ENCODE measurements at regions not wholly inside any gene's neighbourhood (a gene's known extent, or its start where the extent isn't known, plus 50 kb on each side); places are given as distances from the start of the nearest gene placed in this dataset.

DNA sequence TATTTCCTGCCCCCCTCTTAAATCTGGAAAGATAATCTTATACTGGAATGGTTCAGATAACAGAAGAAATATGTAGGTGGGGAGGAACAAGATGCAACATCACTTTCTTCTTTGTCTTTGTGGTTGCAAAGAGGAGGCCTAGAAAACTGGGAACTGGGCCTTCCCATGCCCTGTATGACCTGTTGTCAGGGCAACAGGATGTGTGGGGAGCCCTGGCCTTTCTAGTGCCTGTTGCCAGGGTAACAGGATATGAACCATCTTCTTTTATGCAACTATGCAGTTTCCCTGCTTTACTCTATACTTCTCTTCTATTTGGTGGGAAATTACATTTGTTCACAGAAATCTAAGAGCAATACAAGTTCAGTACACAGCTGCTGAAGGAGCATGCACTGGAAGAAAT lies 79.8 kb upstream of the PDE1A start:
- TF ChIP-seq CTCF (IDR thresholded peaks at IDR 0.05) (no peak), POLR2A (IDR thresholded peaks at IDR 0.05) (no peak)
